K562 (cell line): ENCODE measurements at regions not wholly inside any gene's neighbourhood (a gene's known extent, or its start where the extent isn't known, plus 50 kb on each side); places are given as distances from the start of the nearest gene placed in this dataset.

Experiments
- ATAC-seq: fragments of 200-7000 bp; cut with Tn5 transposase; 3 replicates; pipeline ENCODE4 v1.9.1; 2020; ENCODE audit warnings: moderate library complexity
- BruUV-seq: library from RNA; stranded (reverse); fragments of 400-500 nt; replicated peaks from 2 replicates; lab custom pipeline; 2021; lab: Mats Ljungman, UMichigan
- CTCF ChIA-PET: fragments of 300-600 bp; formaldehyde crosslinking; extraction: SDS; loops from one replicate; lab custom pipeline; 2021; ENCODE audit warnings: low intra/inter-chr PET ratio; lab: Yijun Ruan, JAX
- POLR2A ChIA-PET: fragments of 300-600, 350-650 bp; sonication (Branson Sonifier 250); formaldehyde crosslinking; extraction: SDS; loops from one replicate; lab custom pipeline; 2021; ENCODE audit warnings: antibody characterized with exemption, inconsistent platforms; lab: Yijun Ruan, JAX
- DNase-seq, 4 experiments: peaks; one replicate each; pipeline versions ENCODE4 v3.0.0 to v3.0.0-alpha.2; 2011 to 2018; ENCODE audit warnings: low spot score in 3 of 4, mixed read lengths in 3 of 4; ENCODE audit errors: extremely low read depth in 1 of 4
- FAIRE-seq: peaks from 2 replicates; lab custom pipeline; 2011; peaks lifted over from hg19 to GRCh38; lab: Jason Lieb, UNC
- H2AFZ ChIP-seq: 2 replicates; pipeline ENCODE4 v1.6.0; 2011; ENCODE audit warnings: low read depth, low read length, control low read depth, inconsistent platforms
- H3K27ac ChIP-seq: fragments of 200-600 bp; 3 replicates; pipeline ENCODE4 v1.8.0; 2011; ENCODE audit warnings: low read depth, mild to moderate bottlenecking, control low read depth, inconsistent platforms, low read length, moderate library complexity, mixed read lengths; ENCODE audit errors: extremely low read depth
- H3K27me3 ChIP-seq, 2 experiments: fragments of 300-600 bp in 1 of 2; 2 replicates in 1 of 2; 3 replicates in 1 of 2; pipeline versions ENCODE4 v1.6.0 to v1.8.0; 2011; ENCODE audit warnings: inconsistent platforms in 2 of 2, low read length in 2 of 2, mild to moderate bottlenecking in 1 of 2, mixed read lengths in 1 of 2, moderate library complexity in 1 of 2; ENCODE audit not compliant: control insufficient read depth in 2 of 2, insufficient read depth in 2 of 2
- H3K36me3 ChIP-seq: fragments of 300-600 bp; 3 replicates; pipeline ENCODE4 v1.8.0; 2011; ENCODE audit warnings: mild to moderate bottlenecking, low read length, inconsistent platforms; ENCODE audit not compliant: control insufficient read depth, insufficient read depth
- H3K4me1 ChIP-seq, 2 experiments: fragments of 200-600 bp in 1 of 2; replicated peaks in 1 of 2; 2 replicates in 1 of 2; 3 replicates in 1 of 2; pipeline versions ENCODE4 v1.5.1 to v1.8.0; 2011; ENCODE audit warnings: inconsistent platforms in 2 of 2, low read length in 2 of 2, mild to moderate bottlenecking in 1 of 2, mixed read lengths in 1 of 2, moderate library complexity in 1 of 2; ENCODE audit not compliant: control insufficient read depth in 2 of 2, insufficient read depth in 2 of 2
- H3K4me2 ChIP-seq: 2 replicates; pipeline ENCODE4 v1.6.1; 2011; ENCODE audit warnings: low read length, control low read depth, inconsistent platforms, mixed read lengths; ENCODE audit not compliant: insufficient read depth
- H3K4me3 ChIP-seq: fragments of 200-600 bp; sonication (generic), shearing (Covaris generic); 2 replicates; pipeline ENCODE4 v1.5.1; 2016; ENCODE audit warnings: control low read depth, inconsistent platforms
- H3K79me2 ChIP-seq: fragments of 200-600 bp; 3 replicates; pipeline ENCODE4 v1.8.0; 2011; ENCODE audit warnings: low read length, inconsistent platforms; ENCODE audit not compliant: control insufficient read depth, insufficient read depth
- H3K9ac ChIP-seq, 2 experiments: 2 replicates each; pipeline versions ENCODE4 v1.6.0 to v1.6.1; 2011; ENCODE audit warnings: low read depth in 2 of 2, low read length in 2 of 2, control low read depth in 1 of 2, inconsistent platforms in 1 of 2, mild to moderate bottlenecking in 1 of 2, mixed read lengths in 1 of 2; ENCODE audit not compliant: insufficient read depth in 1 of 2
- H3K9me1 ChIP-seq: one replicate; pipeline ENCODE4 v1.6.0; 2011; ENCODE audit warnings: inconsistent platforms, mild to moderate bottlenecking, low read length, moderate library complexity; ENCODE audit not compliant: control insufficient read depth, insufficient read depth
- H3K9me3 ChIP-seq: replicated peaks from 2 replicates; pipeline ENCODE4 v1.5.1; 2011; ENCODE audit warnings: low read depth, low read length, inconsistent platforms; ENCODE audit not compliant: control insufficient read depth, insufficient read depth
- H4K20me1 ChIP-seq: replicated peaks from 2 replicates; pipeline ENCODE4 v1.6.1; 2011; ENCODE audit warnings: low read length, inconsistent platforms, mixed read lengths; ENCODE audit not compliant: control insufficient read depth, insufficient read depth
- KLF16 ChIP-seq: IDR thresholded peaks from 2 replicates; pipeline ENCODE4 v1.6.1; 2016; ENCODE audit warnings: antibody characterized with exemption
- PCBP1 ChIP-seq: fragments of 200-400 bp; formaldehyde crosslinking; IDR thresholded peaks from 2 replicates; pipeline ENCODE4 v1.6.1; 2018; ENCODE audit warnings: mild to moderate bottlenecking, low read depth, low read length; ENCODE audit not compliant: poor library complexity, severe bottlenecking
- REST ChIP-seq, 2 experiments: fragments of 450-650 bp; formaldehyde crosslinking in 1 of 2; IDR thresholded peaks; 2 replicates each; pipeline versions ENCODE4 v1.4.0 to v1.6.1; 2014 to 2020; ENCODE audit warnings: mild to moderate bottlenecking in 2 of 2, borderline replicate concordance in 1 of 2, low read depth in 1 of 2
- SMAD1 ChIP-seq: fragments of 150-350 bp; IDR thresholded peaks from 2 replicates; pipeline ENCODE4 v1.6.1; 2014; ENCODE audit warnings: low read length, low read depth; ENCODE audit not compliant: partially characterized antibody
- THAP7 ChIP-seq: fragments of 250-450 bp; sonication (Bioruptor Pico); IDR thresholded peaks from 2 replicates; pipeline ENCODE4 v1.5.0; 2021
- TSHZ1 ChIP-seq: fragments of 250-450 bp; sonication (Bioruptor Pico); IDR thresholded peaks from 2 replicates; pipeline ENCODE4 v1.4.0; 2020; ENCODE audit warnings: mild to moderate bottlenecking, moderate library complexity
- ZNF134 ChIP-seq: fragments of 250-450 bp; sonication (Bioruptor Pico); conservative IDR thresholded peaks from 2 replicates; pipeline ENCODE4 v1.4.0; 2020
- ZNF76 ChIP-seq: fragments of 250-450 bp; sonication (Bioruptor Pico); IDR thresholded peaks from 2 replicates; pipeline ENCODE4 v1.4.0; 2020; ENCODE audit warnings: mild to moderate bottlenecking, moderate library complexity, borderline replicate concordance
- WGBS: fragments of 100-300 bp; shearing (Covaris generic); methylation state at CpG from one replicate; pipeline ENCODE4 v1.1.6; 2016; ENCODE audit warnings: low coverage, mixed read lengths; ENCODE audit not compliant: insufficient coverage; ENCODE audit errors: missing lambda C conversion rate; 5-methylcytosine and 5-hydroxymethylcytosine counted together
- in situ Hi-C: fragments of 300-500 bp; cut with MboI; formaldehyde crosslinking; loops from 4 replicates; pipeline ENCODE4 v1.15.0; 2018; ENCODE audit warnings: inconsistent platforms, mixed read lengths
- intact Hi-C: fragments of 100-400 bp; cut with micrococcal nuclease; formaldehyde crosslinking; loops from 2 replicates; pipeline ENCODE4 v1.14.2; 2022

- TF ChIP-seq ZNF76 (CRISPR knock-in tag) (no peak), SMAD1 (no peak)
Observed at GRCh38 chr7:65219623-65220022, 154.0 kb upstream of the ZNF92 start (continued).

- no TSS peak for BruUV-seq
- ChIA-PET POLR2A (no interaction called here), CTCF (interaction anchor here (0.7 to 1.5 kb wide), 2 partner anchors 91 to 595 kb away, joined by 3 to 10 read pairs; no protein-coding TSS in a partner anchor)
- DNase-seq (peak in 2 of 4 experiments; percentile 52 to 83), ATAC-seq (peak; percentile 93), FAIRE-seq (peak; percentile 79)
- Histone ChIP-seq H3K27me3 (no peaks in the 10 kb centered on the region), H3K4me2 (no peak overlapping the region), H3K4me1 (no peaks in the 10 kb centered on the region), H3K36me3 (no peaks in the 10 kb centered on the region), H3K9me1 (no peaks in the 10 kb centered on the region), H3K27ac (no peak overlapping the region), H3K9me3 (no peaks in the 10 kb centered on the region), H3K9ac (no peak overlapping the region), H4K20me1 (no peaks in the 10 kb centered on the region), H3K4me3 (no peak overlapping the region), H2AFZ (no peak overlapping the region), H3K79me2 (no peaks in the 10 kb centered on the region)
- in situ Hi-C loops (loop anchor here (5.0 kb wide), 1 partner anchor 506 kb away; no protein-coding TSS in a partner anchor), intact Hi-C loops (loop anchor here (1.0 to 2.0 kb wide), 2 partner anchors 91 to 230 kb away; no protein-coding TSS in a partner anchor)
- WGBS, result 7% methylated on average over 8 of the region's 8 CpGs
- peak; percentile 33; the same call in 1 of the 2 replicates for TF ChIP-seq KLF16
- TF ChIP-seq REST (IDR thresholded peaks at IDR 0.05; ENCODE audit: borderline replicate concordance), result peak; percentile 84
- no peak for TF ChIP-seq REST (CRISPR knock-in tag; IDR thresholded peaks at IDR 0.05; ENCODE audit: low read depth)
- no peak for TF ChIP-seq THAP7
- no peak for TF ChIP-seq TSHZ1 (CRISPR knock-in tag)
- TF ChIP-seq PCBP1, result no peak
- no peak for TF ChIP-seq ZNF134
Observed at GRCh38 chr7:65216469-65216868, 157.2 kb upstream of the ZNF92 start.
